ENCODE measurements at regions not wholly inside any gene's neighbourhood (a gene's known extent, or its start where the extent isn't known, plus 50 kb on each side); places are given as distances from the start of the nearest gene placed in this dataset.

DNA sequence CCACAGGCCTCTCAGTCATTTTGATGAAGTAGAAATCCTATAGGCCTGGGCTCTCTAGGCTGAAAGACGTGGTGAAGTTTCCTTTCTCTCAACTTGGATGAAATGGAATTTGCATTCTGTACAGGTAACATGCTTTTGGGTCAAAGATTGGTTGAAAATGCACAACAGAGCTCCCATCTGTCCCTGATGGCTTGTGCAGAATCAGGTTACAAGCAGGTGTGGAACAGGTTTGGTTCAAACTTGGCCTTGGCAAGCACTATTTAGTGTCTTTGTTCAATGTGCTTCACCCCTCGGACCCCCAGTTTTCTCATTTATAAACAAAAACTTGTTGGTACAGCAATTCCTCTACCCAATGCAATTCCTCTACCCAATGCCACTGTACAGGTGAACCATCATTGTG, 1493.0 kb downstream of the AACS start:
- TF ChIP-seq POLR2AphosphoS5 (IDR thresholded peaks at IDR 0.05; ENCODE audit: low read depth, low read length) (no peak), KDM5A (IDR thresholded peaks at IDR 0.05; ENCODE audit: low read length) (no peak)
